GM19372 (cell line): ENCODE measurements at regions not wholly inside any gene's neighbourhood (a gene's known extent, or its start where the extent isn't known, plus 50 kb on each side); places are given as distances from the start of the nearest gene placed in this dataset.
"Not testable (repeated sequence)": the region's sequence is repeated elsewhere in the genome, so short reads cannot be mapped to it uniquely, and the experiment has no call there.

Experiments
- ATAC-seq: cut with Tn5 transposase; IDR thresholded peaks from one replicate; pipeline ENCODE4 v1.9.1; 2021; ENCODE audit warnings: mild to moderate bottlenecking, low read depth, moderate library complexity; ENCODE audit not compliant: unreplicated experiment

DNA sequence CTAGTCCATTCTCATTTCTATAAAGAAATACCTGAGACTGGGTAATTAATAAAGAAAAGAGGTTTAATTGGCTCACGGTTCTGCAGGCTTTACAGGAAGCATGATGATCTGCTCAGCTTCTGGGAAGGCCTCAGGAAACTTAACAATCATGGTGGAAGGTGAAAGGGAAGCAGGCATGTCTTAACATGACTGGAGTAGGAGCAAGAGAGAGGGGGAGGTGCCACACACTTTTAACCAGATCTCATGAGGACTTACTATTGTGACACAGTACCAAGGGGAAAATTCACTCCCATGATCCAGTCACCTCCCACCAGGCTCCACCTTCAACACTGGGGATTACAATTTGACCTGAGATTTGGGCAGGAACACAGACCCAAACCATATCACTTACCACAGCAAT lies 310.1 kb downstream of the SH3GL2 start:
- not testable (repeated sequence) for ATAC-seq

DNA sequence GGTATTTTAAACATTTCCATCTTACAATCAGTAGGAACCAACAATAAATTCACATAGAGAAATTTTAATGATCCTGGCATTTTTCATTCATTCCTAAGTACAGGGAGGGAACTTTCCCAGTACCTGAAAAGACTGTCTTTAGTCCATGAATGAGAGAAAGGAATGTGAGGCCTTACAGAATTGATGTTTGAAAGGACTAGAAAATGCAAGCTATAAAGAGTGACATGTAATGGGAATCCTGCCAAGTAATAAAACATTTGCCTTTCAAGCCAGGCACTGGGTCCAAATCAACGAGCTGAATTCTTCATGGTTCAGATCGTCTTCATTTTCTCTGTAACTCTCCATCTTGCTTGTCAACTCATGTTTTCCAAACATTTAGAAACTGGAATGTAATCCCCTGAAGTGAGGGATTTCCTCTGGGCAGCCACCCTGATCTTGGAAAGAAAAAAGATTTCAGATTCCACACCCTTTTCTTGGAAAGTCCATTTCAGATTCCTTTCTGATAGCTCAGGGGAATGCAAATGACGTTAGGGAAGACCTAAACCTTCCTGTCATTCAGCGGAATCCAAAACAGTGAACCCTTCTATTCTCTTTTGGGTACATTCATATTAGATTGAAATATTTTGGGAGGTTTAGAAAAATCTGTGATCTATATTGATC lies 315.8 kb downstream of the SH3GL2 start:
- no peak for ATAC-seq

DNA sequence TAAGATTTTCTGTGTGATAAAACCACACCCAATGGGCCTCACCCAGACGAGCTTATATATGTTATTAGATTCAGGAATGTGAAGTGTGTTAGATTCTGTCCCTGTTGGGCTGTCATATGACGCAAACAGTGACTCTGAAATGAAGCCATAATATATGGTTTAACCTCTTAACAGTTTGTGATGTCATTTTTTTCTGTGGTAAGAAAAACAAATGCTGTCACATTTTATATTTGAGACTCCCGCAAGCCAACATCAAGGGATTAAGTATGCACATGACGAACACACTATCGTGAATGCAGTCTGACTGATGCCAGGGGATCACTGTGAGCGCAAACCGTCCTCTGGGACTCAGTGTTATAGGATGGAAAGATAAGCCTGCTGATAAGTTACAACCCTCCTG lies 321.7 kb downstream of the SH3GL2 start:
- no peak for ATAC-seq

DNA sequence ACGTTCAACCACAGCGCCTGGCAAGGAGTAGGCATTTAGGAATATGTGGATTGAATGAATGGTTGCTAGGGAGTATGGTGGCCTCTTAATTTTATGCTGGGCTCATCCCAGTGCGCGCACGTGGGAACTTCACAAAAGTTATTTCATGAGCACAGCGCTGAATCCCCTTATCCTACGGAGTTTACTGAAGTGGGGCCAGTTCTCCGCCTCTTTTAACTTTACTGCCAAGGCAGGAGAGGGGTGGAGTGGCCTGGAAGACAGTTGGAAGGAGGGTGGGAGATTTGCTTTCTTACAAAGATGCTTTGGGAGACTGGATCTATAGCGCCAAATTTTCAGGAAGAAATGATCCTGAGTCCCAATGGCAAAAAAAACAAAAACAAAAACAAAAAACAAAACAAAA lies 326.5 kb downstream of the SH3GL2 start:
- no peak for ATAC-seq

DNA sequence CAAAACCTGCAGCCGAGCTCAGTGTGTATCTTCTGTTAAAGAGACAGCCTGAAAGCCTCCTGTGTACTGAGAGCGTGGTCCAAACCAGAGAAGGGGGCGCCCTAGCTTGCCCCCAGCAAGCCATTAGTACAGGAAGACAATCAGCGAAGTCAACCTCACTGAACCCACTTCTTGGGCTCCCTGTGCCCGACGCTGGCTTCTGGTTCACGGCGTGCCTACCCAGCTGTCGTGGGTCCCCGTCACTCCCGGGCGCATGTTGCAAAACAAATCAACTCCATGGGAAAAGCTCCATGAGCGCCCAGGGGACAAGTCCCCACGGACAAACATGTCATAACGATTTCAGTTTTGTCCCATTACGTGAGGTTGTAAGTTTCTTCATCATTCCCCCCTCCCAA lies 326.9 kb downstream of the SH3GL2 start:
- no peak for ATAC-seq

GRCh38 chr9:17906176-17906840 lies 327.4 kb downstream of the SH3GL2 start:
- ATAC-seq: no peak

- ATAC-seq: no peak
These were observed 328.2 kb downstream of the SH3GL2 start for GRCh38 chr9:17906841-17907778.

GRCh38 chr9:17907779-17908508 lies 329.1 kb downstream of the SH3GL2 start:
- no peak for ATAC-seq

DNA sequence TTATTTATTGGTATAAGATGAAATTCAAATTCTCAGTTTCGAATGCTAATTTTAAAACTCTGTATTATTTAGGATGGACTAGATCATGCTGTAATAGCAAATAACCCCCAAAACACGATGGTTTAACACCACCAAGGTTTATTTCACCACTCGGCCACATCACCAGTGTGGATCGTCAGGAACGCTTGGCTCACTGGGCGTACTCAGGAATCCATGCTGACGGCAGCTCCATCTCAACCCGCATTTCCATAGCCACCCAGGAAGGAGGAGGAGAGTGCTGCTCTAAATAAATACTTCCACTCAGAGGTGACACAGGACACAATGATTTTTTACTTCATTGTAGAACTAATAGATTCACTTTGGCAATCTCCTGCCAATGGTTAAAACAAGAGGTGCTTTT lies 347.4 kb downstream of the SH3GL2 start:
- ATAC-seq: no peak

DNA sequence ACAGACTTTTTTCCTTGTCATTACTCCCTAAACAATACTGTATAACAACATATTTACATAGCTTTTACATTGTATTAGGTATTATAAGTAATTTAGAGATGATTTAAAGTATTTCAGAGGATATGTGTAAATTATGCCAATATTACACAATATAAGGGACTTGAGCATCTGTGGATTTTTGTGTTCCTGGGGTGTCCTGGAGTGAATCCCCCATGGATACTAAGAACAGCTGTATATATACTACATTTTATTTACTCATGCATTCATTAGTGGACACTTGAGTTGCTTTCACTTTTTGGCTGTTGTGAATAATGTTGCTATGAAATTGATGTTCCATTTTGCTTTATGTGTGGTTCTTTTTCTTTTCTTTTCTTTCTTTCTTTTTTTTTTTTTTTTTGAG lies 348.8 kb downstream of the SH3GL2 start:
- no peak for ATAC-seq

DNA sequence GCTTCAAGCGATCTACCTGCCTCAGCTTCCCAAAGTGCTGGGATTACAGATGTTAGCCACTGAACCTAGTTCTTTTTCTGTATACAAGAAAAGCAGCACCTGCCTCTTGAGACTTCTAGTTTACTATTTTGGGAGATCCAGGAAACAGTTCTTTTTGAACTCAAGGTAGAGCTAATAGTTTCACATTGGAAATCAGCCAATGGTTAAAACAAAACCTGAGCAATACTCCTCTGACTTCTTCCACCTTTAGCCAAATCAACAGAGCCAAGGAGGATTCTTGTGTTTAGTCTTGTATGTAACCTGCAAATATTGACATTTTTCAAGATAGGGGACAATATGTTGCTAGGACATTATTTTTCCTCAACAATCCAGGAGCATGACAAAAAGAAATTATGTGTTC lies 349.4 kb downstream of the SH3GL2 start:
- no peak for ATAC-seq

DNA sequence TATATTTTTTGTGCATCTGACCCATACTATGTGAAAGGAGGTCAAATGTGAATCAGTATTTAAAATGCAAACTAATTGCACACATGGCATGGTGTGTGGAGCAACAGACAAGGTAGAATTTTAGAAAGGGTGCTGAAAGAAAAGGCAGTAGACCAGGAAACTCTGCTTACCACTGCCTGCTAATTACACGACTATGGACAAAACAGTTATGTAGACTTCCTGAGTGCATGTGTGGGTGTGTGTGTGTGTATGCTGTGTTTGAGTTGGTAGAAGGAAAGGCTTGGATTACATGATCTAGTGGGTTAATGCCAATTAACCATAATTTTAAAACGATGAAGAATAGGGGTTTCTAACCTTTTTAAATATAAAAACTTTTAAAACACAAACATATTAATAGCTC lies 349.9 kb downstream of the SH3GL2 start:
- no peak for ATAC-seq

- no peak for ATAC-seq
These were observed 350.6 kb downstream of the SH3GL2 start for GRCh38 chr9:17929506-17929905.

GRCh38 chr9:17930071-17930470 lies 351.2 kb downstream of the SH3GL2 start:
- ATAC-seq: no peak

DNA sequence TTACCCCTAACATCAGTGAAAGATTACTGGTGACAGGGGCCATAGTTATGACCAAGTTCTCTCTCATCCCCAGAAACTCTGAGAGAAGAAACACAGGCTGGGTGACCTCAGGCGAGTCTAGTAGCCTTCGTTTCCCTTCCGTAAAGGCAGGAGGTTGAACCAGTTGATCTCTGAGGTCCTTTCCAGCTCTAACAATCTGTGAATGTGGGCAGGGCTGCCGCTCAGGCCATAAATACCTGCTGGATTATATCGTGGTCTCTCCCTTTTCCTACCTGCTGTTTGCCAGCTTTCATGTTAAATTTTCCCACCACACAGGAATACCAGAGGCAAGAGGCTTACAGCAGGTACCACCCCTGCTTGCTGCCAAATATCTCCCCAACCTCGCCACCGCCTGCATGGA lies 357.5 kb downstream of the SH3GL2 start:
- ATAC-seq: no peak

DNA sequence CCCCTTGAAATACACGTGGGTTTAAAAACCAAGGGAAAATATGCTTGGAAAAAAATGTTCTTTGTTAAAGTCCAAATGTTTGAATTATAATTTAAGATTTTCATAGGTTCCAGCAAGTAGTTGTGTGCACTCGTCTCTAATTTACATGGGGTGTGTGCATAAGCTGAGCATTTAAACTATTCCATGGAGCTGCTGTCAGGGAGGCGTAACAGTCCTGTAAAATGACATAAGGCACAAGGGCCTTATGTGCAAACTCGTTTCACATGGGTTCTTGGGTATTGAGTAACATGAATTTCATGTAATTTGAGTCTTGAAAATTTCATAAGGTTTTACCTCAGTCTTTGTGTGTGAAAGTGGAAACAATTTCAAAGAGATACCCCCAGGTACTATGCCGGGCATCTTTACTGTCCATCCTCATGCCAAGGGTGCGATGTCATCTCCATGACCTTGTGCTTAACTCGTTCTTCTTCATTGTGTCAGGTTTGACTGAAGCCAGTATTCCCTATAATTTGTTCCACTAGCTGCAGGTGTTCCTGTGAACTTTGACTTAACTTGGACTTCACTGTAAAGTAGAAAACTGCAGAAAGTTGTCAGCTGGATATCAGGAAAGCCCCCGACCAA lies 359.3 kb downstream of the SH3GL2 start:
- no peak for ATAC-seq

DNA sequence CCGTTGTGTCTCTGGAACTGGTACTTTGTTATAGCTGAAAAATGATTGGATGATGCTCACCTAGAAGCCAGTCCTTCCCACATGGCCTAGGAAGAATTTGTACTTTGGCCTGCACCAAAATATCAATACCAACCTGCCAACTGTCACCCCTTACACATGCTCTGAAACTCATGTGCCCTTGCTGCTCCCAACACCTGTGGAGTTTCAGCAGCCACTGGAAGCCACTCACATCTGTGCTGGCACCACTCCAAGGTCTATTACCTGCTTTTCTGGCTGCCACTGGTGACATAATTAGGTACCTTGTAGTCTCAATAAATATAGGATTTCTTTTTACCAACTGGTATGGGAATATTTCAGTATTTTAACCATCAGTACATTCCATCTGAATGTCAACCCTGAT lies 363.6 kb downstream of the SH3GL2 start:
- no peak for ATAC-seq

DNA sequence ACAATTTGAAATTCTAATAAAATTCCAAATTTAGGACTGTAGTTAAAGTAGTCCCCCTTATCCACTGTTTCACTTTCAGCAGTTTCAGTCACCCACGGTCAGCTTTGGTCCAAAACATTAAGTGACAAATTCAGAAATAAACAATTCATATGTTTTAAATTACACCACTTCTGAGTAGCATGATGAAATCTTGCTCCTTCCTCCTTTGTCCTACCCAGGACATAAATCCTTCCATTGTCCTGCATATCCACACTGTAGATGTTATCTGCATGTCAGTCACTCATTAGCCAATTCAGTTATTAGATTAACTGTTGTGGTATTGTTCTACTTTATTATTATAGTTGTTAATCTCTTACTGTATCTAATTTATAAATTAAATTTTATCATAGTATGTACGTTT lies 376.5 kb downstream of the SH3GL2 start:
- no peak for ATAC-seq

DNA sequence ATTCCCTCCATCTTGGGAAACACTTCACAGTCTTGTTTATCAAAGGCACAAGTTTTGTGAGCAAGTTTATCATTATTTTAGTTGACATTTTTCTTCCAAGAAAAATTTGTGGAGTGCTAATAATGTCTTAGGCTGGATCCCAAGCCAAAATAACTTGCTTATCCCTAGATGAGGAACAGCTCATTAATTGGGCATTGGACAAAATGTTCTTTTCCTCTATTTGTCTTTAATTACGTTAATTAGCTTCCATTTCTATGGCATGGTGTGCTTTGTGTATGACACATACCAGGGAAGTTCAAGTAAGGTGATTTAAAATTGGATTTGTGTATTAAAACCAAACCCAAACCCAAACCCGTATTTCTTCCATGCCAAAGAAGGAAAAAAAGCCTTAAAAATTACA lies 379.5 kb downstream of the SH3GL2 start:
- ATAC-seq: no peak

DNA sequence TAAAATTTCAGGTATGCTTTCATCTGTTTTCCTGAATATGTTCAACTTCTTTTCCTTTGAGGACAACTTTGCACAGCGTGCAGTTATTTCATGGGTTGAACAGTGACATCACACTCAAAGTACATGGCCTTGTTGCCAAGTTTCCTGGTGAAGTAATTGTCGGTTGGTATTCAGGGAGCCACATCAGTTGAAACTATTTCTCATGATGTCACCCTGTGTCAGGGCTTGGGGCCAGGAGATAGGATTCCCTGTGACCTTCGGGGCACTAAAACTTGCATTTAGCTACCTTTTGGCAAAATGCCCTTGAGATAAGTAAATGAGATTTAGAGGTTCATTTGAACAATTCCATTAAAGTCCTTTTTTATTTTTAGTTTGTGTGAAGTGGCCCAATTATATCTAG lies 383.9 kb downstream of the SH3GL2 start:
- no peak for ATAC-seq
